Heart left ventricle (tissue), 13 donors: ENCODE measurements at regions not wholly inside any gene's neighbourhood (a gene's known extent, or its start where the extent isn't known, plus 50 kb on each side); places are given as distances from the start of the nearest gene placed in this dataset.

Source experiments
- POLR2A ChIP-seq, 2 donors: fragments of 450-650 bp; IDR thresholded peaks; one replicate each; pipeline ENCODE4 v1.6.1; 2017; ENCODE audit warnings: antibody characterized with exemption in 2 of 2, mild to moderate bottlenecking in 2 of 2, moderate library complexity in 2 of 2
- TF ChIP-seq, protein P1 (sequence below), 12 donors: fragments of 200-600 bp; sonication (generic) in 4 of 12; IDR thresholded peaks; one replicate each; pipeline versions ENCODE4 v1.5.0 to v1.8.0; 2018 to 2022; ENCODE audit warnings: antibody characterized with exemption in 12 of 12, mild to moderate bottlenecking in 5 of 12
- donor health status: ischemic (EF 13 %, LVEDD 7.1; RV severe dilation, severe dysfunction).
- donor health status: DM: no; HTN: yes; CAD: no.
- donor health status: DM: no; HTN: no; CAD: no.
- donor health status: ischemic (EF 25% LVEDD 6.9; RV normal size, moderate dysfunction).
- donor health status: ischemic (EF 25% LVEDD 5.7; RV mildly dilated, moderate dysfunction).
- donor health status: ischemic (EF 35%, LVEDD 5.7; RV mildly dilated, moderate dysfunction).
- donor health status: nonischemic (EF 11% LVEDD 7.7; RV severe dilation, severe dysfunction).
- donor health status: DM: yes; HTN: yes; CAD: no.
- donor health status: PGD.
- donor health status: ischemic (EF 29% LVEDD 5.4; RV normal size, mild dysfunction).
- donor health status: nonischemic (EF 23%, LVEDD 6.1; RV moderate dilation, normal function).

DNA sequence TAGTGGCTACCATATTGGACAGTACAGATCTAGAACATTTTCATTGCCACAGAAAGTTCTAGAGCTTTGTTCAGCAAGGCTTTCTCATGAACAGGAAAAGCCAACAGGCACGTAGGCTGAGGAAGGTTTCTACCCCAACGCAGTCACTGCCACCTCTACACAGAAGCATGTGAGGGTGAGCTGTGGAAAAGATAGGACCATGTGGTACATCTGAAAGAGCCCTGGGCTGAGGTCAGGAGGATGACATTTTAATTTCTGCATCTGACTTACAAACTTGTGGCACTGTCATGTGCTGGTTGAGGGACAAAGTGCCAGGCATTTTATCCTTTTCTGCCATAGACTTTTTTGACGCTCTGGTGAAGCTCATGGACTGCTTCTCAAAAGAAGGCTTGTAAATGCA lies 454.2 kb downstream of the BCOR start:
- TF ChIP-seq, protein P1, sequence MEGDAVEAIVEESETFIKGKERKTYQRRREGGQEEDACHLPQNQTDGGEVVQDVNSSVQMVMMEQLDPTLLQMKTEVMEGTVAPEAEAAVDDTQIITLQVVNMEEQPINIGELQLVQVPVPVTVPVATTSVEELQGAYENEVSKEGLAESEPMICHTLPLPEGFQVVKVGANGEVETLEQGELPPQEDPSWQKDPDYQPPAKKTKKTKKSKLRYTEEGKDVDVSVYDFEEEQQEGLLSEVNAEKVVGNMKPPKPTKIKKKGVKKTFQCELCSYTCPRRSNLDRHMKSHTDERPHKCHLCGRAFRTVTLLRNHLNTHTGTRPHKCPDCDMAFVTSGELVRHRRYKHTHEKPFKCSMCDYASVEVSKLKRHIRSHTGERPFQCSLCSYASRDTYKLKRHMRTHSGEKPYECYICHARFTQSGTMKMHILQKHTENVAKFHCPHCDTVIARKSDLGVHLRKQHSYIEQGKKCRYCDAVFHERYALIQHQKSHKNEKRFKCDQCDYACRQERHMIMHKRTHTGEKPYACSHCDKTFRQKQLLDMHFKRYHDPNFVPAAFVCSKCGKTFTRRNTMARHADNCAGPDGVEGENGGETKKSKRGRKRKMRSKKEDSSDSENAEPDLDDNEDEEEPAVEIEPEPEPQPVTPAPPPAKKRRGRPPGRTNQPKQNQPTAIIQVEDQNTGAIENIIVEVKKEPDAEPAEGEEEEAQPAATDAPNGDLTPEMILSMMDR (IDR thresholded peaks at IDR 0.05), result no peak
- no peak for TF ChIP-seq POLR2A (IDR thresholded peaks at IDR 0.05)
